ENCODE measurements at regions not wholly inside any gene's neighbourhood (a gene's known extent, or its start where the extent isn't known, plus 50 kb on each side); places are given as distances from the start of the nearest gene placed in this dataset.

DNA sequence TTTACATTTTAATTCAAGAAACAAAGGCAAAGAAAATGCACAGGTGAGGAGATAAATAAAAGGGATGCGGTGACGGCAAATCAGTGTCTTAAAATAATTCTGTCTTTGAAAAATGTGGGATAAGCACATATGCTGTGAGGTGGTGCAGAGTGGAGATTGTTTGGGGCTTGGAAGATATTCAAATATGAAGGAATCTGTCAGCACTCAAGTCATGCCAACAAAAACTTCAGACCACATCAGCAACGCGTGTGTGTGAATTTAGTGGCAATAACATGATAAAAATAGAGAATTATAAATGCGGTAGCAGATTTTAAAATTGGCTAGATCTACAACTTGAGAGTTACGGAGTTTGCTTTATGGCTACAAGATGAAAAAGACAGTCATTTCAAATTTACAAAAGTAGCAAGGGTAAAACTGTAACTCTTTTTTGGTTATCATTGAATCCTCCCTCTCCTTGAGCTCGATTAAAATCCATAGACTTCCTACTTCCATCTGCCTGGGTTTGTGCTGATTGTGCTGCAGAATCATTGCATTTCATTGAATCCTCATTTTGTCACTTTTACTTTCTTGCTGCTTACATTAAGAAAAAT is 71.5 kb upstream of the VCX2 start:
- no peak for FAIRE-seq
- Histone ChIP-seq H3K9me1 (ENCODE audit: control insufficient read depth, extremely low read depth, insufficient read depth, low read length) (no peaks in the 10 kb centered on the region), H2AFZ (ENCODE audit: control insufficient read depth, low read length) (no peak overlapping the region), H4K20me1 (ENCODE audit: control insufficient read depth, extremely low read depth, insufficient read depth, low read length) (no peaks in the 10 kb centered on the region), H3K27ac (ENCODE audit: control insufficient read depth, insufficient read depth, low read length) (no peak overlapping the region), H3K9ac (ENCODE audit: control insufficient read depth, extremely low read depth, insufficient read depth, low read length) (no peak overlapping the region), H3K36me3 (ENCODE audit: control insufficient read depth in 2 of 2, extremely low read depth in 1 of 2, insufficient read depth in 2 of 2, low read length in 2 of 2) (no peaks in the 10 kb centered on the region), H3K27me3 (ENCODE audit: control insufficient read depth, extremely low read depth, insufficient read depth, low read length) (no peaks in the 10 kb centered on the region), H3K9me3 (ENCODE audit: control insufficient read depth, low read depth, low read length) (no peaks in the 10 kb centered on the region), H3K4me3 (ENCODE audit: control insufficient read depth in 2 of 3, extremely low read depth in 1 of 3, insufficient read depth in 2 of 3, low read depth in 1 of 3, low read length in 3 of 3) (no peak overlapping the region), H3K79me2 (ENCODE audit: control insufficient read depth, insufficient read depth, low read length) (no peaks in the 10 kb centered on the region), H3K4me1 (ENCODE audit: control insufficient read depth, extremely low read depth, insufficient read depth, low read length) (no peaks in the 10 kb centered on the region), H3K4me2 (ENCODE audit: control insufficient read depth, extremely low read depth, insufficient read depth, low read depth, low read length) (no peak overlapping the region)
- dilution Hi-C loops (cut with MboI; ENCODE audit: extremely low pct_ligation_motif_present, low sequenced_read_pairs): no loop called here
- TF ChIP-seq, protein P1, sequence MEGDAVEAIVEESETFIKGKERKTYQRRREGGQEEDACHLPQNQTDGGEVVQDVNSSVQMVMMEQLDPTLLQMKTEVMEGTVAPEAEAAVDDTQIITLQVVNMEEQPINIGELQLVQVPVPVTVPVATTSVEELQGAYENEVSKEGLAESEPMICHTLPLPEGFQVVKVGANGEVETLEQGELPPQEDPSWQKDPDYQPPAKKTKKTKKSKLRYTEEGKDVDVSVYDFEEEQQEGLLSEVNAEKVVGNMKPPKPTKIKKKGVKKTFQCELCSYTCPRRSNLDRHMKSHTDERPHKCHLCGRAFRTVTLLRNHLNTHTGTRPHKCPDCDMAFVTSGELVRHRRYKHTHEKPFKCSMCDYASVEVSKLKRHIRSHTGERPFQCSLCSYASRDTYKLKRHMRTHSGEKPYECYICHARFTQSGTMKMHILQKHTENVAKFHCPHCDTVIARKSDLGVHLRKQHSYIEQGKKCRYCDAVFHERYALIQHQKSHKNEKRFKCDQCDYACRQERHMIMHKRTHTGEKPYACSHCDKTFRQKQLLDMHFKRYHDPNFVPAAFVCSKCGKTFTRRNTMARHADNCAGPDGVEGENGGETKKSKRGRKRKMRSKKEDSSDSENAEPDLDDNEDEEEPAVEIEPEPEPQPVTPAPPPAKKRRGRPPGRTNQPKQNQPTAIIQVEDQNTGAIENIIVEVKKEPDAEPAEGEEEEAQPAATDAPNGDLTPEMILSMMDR (optimal IDR thresholded peaks at IDR 0.05 in 1 of 3, IDR thresholded peaks at IDR 0.05 in 1 of 3, conservative IDR thresholded peaks at IDR 0.05 in 1 of 3; ENCODE audit: extremely low read depth in 1 of 3, insufficient read depth in 2 of 3, low read length in 3 of 3): no peak
- TF ChIP-seq EZH2 (IDR thresholded peaks at IDR 0.05; ENCODE audit: low read length): no peak
- no peak for DNase-seq (ENCODE audit: low read depth, low spot score)

DNA sequence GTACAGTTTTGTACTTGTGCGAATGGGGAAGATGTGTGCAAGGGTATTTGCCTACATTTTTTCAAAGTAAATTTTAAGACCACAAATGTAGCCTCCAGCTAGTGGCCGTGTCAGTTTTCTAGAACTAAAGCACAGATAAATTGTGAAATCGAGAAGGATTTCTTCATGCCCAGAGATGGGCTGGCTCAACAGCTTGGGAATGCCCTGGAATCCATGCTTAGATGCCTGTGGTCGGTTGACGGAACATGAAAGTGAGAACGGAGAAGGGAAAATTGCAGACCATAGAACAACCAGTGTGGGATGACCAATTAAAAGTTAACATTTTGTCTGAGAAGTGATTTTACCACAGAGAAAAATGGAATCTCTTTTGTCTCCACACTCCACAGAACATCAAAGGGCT is 73.2 kb upstream of the VCX2 start:
- H3K27me3 ChIP-seq (ENCODE audit: control insufficient read depth, extremely low read depth, insufficient read depth, low read length): no peaks in the 10 kb centered on the region
- no peak overlapping the region for H3K4me3 ChIP-seq (ENCODE audit: control insufficient read depth in 2 of 3, extremely low read depth in 1 of 3, insufficient read depth in 2 of 3, low read depth in 1 of 3, low read length in 3 of 3)
- no peak for FAIRE-seq
- H3K9ac ChIP-seq (ENCODE audit: control insufficient read depth, extremely low read depth, insufficient read depth, low read length): no peak overlapping the region
- H3K4me1 ChIP-seq (ENCODE audit: control insufficient read depth, extremely low read depth, insufficient read depth, low read length): no peaks in the 10 kb centered on the region
- no peak for DNase-seq (ENCODE audit: low read depth, low spot score)
- no peak overlapping the region for H2AFZ ChIP-seq (ENCODE audit: control insufficient read depth, low read length)
- no peaks in the 10 kb centered on the region for H3K9me1 ChIP-seq (ENCODE audit: control insufficient read depth, extremely low read depth, insufficient read depth, low read length)
- H3K4me2 ChIP-seq (ENCODE audit: control insufficient read depth, extremely low read depth, insufficient read depth, low read depth, low read length): no peak overlapping the region
- H4K20me1 ChIP-seq (ENCODE audit: control insufficient read depth, extremely low read depth, insufficient read depth, low read length): no peaks in the 10 kb centered on the region
- H3K27ac ChIP-seq (ENCODE audit: control insufficient read depth, insufficient read depth, low read length): no peak overlapping the region
- dilution Hi-C loops (cut with MboI; ENCODE audit: extremely low pct_ligation_motif_present, low sequenced_read_pairs): no loop called here
- H3K9me3 ChIP-seq (ENCODE audit: control insufficient read depth, low read depth, low read length): no peaks in the 10 kb centered on the region
- TF ChIP-seq, protein P1 (optimal IDR thresholded peaks at IDR 0.05 in 1 of 3, IDR thresholded peaks at IDR 0.05 in 1 of 3, conservative IDR thresholded peaks at IDR 0.05 in 1 of 3; ENCODE audit: extremely low read depth in 1 of 3, insufficient read depth in 2 of 3, low read length in 3 of 3): no peak
- no peak for TF ChIP-seq EZH2 (IDR thresholded peaks at IDR 0.05; ENCODE audit: low read length)
- no peaks in the 10 kb centered on the region for H3K36me3 ChIP-seq (ENCODE audit: control insufficient read depth in 2 of 2, extremely low read depth in 1 of 2, insufficient read depth in 2 of 2, low read length in 2 of 2)
- H3K79me2 ChIP-seq (ENCODE audit: control insufficient read depth, insufficient read depth, low read length): no peaks in the 10 kb centered on the region
